HK-2 (cell line): ENCODE measurements at regions not wholly inside any gene's neighbourhood (a gene's known extent, or its start where the extent isn't known, plus 50 kb on each side); places are given as distances from the start of the nearest gene placed in this dataset.
"Not testable (repeated sequence)": the region's sequence is repeated elsewhere in the genome, so short reads cannot be mapped to it uniquely, and the experiment has no call there.

Source experiments
- DNase-seq: peaks from one replicate; pipeline ENCODE4 v3.0.0-alpha.2; 2018; ENCODE audit not compliant: unreplicated experiment

DNA sequence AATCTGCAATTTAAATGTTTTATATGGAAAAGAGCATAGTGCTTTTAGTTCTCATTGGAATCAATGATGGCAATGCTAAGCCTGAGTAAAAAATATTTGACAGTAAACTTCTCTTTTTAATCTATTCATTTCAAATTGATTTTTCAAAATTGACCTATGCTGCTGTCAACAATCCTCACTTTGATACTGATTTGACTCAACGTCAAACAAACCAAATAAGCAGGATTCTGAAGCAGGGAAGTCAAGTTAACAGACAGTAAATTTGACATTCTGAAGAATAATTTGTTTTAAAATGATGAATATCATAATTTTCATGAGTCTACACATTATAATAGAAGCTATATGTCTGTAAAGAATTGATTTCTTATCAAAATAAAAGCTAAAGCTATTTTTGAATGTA lies 1053.1 kb downstream of the DIPK2A start:
- no peak for DNase-seq

DNA sequence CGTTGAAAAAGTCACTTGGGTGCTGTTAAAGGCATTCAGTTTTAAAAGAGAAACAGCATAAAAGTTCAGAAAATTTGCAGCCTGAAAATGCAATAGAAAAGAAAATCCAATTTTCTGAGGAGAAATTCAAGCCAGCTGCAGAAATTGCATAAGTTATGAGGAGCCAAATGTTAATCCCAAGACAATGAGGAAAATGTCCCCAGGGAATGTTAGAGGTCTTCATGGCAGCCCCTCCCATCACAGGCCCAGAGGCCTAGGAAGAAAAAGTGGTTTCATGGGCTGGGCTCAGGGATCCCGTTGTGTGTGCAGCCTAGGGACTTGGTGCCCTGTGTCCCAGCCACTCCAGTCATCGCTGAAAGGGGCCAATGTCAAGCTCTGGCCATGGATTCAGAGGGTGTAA lies 1055.6 kb downstream of the DIPK2A start:
- not testable (repeated sequence) for DNase-seq

DNA sequence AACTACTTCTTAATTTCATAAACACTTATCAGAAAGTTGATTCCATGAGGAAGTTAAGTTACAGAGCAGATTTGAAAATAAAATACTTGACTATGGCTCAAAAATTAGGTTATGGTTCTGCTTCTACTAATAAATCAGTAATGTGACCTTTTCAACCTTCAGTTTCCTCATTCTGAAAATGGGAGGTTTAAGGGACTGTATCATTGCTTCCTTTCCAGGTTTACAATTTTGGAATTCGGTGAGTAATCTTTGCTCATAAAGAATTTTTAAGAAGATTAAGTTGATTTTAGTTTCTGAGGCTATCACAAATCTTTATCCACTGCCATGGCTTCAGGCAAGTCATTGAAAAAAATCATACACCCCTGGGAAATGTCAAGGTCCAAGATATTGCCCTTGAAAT lies 1061.2 kb downstream of the DIPK2A start:
- DNase-seq: no peak

DNA sequence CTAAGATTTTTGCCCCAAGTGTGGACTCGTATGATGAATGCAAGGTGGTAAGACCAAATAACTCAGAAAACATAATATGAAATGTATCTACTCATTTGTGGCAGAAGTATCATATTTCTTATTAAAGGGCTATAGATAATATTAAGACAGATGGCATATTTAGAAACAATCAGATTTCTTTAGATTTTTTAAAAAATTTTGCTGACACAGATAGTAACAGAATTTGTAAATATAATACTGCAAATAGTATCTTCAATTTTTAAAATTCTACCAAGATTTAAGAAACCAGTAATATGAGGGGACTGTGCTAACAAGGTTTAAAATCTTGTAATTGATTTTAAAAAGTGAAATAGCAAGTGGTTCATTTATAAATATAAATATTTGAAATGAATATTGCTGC lies 1064.1 kb downstream of the DIPK2A start:
- DNase-seq: no peak

DNA sequence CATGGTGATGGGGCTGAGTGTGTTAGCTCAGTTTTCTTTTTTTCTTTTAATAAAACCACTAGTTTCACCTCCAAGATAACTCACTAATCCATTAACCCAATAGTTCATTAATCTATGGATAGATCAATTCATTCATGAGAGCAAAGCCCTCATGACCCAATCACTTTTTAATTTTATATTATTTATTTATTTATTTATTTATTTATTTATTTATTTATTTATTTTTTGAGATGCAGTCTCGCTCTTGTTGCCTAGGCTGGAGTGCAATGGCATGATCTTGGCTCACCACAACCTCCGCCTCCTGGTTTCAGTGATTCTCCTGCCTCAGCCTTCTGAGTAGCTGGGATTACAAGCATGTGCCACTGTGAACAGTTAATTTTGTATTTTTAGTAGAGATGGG lies 1082.4 kb downstream of the DIPK2A start:
- DNase-seq: not testable (repeated sequence)

DNA sequence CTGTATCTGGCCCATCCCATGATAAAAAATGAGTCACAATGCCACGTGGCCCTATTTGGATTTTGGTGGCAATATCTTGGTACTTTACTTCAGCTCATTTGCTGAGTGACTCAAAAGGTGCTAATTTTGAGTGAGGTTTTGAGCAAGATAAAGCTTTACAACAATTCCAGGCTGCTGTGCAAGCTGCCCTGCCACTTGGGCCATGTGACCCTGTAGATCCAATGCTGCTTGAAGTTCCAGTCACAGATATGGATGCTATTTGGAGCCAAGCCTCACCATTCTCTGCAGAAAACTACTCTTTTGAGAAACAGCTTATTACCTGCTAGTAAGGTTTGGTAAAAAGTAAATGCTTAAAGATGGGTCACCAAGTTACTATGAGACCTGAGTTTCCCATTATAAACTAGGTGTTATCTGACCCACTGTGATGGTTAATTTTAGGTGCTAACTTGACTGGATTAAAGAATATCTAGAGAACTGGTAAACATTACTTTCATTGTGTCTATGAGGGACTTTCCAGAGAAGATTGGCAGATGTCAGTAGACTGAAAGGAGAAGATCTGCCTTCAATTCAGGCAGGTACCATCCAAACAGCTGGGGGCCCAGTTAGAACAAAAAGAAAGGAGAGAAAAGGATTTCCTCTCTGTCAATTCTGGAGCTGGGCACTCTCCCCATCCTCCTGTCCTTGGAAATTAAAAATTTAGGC lies 1083.9 kb downstream of the DIPK2A start:
- DNase-seq: no peak

DNA sequence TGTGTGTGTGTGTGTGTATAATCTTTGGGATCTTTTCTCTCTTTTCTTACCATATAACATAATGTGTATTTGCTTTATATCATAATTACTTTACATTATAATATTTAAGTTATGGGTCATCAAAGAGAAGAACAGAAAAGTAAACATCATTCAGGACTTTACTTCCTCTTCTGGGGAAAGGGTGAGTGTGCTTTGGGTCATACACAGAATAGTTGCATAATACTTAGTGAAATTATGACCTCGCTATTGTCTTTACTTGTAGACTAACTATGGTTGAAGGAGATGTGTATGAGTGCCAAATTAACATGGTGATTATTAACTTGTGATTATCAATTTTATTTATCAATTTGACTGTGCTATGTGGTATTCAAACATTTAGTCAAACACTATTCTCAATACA lies 1086.9 kb downstream of the DIPK2A start:
- DNase-seq: no peak

DNA sequence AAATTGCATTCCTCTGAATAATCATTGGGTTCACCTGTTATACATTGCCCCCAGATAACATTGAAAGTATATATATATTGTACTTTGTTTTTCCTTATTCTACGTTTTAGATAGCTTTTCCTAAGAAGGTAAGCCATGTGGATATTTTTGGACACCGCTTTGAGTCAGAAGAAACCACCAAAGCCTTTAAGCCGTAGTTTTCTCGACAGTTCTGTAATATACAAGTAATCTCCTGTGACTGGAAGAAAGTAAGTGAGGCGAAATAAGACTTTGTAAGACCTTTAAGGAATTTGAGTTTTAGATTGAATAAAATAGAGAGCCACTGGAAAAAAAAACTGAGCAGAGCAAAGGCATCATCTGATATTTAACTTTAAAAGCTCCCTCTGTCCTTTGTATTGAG lies 1092.0 kb downstream of the DIPK2A start:
- DNase-seq: no peak

DNA sequence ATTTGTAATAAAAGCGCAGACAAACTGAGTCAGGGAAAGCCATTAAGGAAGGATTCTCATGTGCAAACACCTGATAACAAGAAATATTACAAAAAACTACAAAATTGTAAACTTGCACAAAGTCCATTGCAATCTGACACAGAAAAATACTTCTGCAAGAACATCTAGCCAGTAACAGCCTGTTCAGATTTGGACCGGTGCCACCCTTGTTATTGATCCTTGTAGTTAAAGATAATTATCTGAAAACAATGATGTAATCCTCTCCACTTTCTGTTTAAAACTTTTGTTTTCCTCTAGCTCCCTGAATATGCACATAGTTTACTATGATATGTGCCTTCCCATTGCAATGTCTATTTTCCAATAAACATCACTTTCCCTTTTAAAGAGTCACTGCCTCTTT lies 1090.2 kb downstream of the PLOD2 start:
- DNase-seq: no peak

DNA sequence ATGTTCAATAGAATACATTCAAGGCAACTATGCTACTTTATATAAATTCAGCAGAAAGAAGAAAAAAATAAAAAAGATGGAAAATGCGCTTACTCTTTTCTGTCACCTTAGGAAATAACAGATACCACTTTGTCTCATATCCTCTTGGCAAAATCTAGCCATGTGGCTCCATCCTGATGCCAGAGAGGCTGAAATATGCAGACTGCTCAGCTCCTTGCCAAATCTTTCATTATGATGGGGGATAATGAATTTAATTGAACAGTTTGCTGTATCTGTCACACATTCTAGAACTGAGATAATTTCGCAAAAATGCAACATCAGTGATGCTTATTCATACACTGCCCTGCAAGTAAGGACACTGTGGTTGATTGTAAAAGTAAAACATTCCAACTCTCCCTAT lies 1081.5 kb downstream of the PLOD2 start:
- no peak for DNase-seq

DNA sequence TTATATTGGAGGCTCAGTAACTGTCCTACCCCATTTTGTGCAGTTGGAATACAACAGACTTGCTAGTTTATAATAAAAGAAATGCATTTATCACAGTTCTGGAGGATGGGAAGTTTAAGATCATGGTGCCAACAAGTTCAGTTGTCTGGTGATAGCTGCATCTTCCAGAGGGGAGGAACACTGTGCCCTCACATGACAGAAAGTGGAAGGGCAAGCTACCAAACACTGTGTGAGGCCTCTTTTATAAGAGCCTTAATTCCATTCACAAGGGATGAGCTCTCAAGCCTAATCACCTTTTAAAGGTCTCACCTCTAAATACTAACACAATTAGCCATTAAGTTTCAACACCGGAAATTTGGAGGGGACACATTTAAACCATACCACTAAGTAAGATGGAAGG lies 1073.9 kb downstream of the PLOD2 start:
- no peak for DNase-seq

DNA sequence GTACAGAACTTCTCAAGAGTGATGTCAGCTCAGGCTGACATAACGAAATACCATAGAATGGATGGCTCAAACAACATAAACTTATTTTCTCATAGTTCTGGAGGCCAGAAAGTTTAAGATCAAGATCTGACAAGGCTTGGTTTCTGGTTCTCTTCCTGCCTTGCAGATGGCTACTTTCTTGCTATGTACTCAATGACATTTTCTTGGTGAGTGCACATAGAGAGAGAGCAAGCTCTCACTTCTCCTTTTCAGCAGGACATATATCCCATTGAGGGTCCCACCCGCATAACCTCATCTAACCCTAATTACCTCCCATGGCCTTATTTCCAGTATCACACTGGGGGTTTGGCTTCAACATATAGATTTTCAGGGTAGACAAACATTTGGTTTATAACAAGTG lies 1072.1 kb downstream of the PLOD2 start:
- DNase-seq: no peak

DNA sequence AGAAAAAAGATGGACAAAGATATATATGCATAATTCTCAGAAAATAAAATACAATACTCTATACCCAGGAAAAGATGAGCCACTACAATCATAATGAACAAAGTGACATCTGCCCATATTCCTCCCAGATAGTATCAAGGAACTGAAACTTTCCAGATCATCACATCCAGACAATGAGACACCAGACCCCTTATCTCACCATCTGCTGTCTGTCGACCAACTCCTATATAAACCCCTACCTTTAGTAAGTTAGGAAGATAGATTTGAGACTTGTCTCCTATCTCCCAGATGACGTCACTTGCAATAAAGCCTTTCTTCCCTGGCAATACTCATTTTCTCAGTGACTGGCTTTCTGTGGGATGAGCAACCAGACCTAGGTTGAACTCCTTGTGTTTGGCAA lies 1071.6 kb downstream of the PLOD2 start:
- no peak for DNase-seq

DNA sequence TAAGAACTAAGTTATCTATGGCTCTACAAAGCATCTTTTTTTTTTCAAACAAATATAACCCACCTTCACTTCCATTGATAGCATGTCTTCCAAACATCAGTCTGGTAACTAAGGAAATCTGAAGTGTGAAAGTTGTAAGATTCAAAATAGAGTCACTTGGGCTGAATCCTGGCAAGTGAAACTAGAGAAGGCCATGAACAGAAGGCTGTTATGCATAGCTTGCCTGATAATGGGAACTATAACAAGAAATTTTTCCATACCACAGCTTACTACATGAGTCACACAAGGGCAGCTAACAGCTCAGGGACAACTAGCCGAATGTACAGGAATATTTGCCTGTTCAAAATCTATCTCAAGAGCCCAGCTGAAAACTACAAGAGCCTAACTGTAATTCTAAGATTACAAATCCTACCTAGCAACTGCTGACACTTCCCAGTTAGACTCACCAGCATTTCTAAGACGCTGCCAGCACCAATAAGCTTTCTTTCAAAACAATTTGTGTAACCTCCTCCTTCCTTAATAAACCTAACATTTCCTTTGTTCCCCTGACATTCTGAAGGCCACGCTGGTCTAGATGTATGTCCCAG lies 1066.5 kb downstream of the PLOD2 start:
- DNase-seq: no peak

DNA sequence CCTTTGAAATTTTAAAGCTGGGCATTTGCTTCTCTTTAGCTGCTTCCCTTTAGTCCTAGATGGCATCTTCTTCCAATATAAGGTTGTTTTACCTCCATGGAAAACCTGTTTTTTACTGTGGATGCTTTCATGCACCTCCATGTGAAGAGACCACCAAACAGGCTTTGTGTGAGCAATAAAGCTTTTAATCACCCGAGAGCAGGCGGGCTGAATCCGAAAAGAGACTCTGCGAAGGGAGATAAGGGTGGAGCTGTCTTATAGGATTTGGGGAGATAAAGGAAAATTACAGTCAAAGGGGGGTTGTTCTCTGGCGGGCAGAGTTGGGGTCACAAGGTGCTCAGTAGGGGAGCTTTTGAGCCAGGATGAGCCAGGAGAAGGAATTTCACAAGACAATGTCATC lies 1049.8 kb downstream of the PLOD2 start:
- DNase-seq: not testable (repeated sequence)

DNA sequence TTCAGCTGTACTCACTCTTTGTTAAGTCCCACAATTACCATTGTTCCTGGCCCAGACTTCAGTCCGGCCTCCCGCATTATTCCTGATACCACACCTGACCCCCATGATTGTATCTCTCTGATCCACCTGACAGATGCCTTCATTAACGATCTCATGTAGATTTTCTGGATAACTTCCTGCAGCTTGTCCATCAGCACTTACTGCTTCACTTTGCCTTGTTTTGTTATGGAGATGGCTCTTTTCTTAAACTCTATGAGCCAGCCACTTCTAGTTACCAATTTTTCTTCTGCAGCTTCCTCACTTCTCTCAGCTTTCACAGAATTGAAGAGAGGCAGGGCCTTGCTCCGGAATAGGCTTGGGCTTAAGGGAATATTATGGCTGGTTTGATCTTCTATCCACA lies 1044.2 kb downstream of the PLOD2 start:
- no peak for DNase-seq

DNA sequence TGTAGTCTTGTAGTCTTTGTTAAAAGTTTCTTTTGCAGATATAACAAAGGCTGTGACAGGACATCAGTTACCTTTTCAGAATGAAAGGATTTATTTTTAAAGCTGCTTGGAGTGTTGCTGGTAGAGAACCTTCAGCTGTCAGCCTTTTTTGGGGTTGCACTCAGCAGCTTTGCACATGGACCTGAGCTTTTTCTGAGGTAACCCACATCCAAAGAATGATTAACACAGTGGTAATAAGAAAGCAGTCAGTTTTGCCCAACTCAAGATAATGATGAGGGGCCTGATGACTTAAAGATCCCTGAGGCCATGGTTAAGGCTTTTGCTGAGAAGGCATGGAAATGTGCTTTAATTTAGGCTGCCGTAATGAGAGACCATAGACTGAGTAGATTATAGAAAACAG lies 1042.7 kb downstream of the PLOD2 start:
- no peak for DNase-seq

DNA sequence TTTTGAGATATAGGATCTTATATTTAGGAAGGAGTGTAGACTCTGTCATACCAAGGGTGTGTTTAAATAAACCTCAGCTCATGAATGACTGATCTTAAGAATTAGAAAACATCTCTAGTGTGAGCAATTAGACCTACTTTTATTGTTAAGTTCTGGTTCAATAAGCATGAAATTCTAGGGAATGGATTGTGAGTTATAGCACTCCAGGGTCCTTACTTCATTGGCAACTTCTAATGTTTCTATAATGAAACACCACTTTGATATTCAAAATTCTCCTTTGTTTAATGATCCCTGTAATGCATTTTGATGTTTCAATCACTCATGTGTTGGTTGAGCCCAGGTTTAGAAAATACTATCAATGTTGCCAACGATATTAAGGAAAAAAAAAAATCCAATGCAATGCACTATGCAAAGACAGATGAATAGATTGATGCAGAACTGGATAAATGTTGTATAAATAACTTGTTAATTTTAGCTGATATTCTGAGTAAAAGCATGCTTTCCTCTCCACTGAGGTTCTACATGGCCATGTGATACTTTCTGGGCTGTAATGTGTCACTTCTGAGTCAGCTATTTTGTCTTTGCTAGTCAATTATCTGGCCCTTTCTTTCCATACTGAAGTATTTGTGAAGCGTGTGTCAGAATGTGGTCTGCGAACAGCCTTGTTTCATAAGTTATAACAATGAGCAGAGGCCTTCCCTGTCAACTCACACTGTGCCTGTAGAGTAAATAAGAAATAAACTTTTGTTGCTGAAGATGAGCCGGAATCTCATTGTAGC lies 1035.9 kb downstream of the PLOD2 start:
- DNase-seq: no peak

DNA sequence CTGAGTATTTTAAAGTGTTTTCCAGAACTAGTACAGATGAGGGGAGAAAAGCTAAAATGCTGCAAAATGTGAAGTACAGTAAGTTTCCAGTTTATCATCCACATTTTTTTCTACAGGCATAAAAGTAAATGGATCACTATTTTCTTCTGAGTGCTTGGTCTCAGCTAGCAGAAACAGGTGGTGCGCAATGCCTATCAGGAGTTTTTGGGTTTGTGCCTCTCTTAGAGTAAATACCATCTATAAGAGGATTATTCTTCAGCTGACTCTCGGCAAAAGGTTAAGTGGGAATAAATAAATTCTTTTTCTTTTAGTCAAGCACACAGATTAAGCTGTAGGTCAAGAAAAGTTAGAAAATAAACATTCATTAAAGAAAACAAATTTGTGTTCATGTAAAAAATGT lies 1027.7 kb downstream of the PLOD2 start:
- no peak for DNase-seq

DNA sequence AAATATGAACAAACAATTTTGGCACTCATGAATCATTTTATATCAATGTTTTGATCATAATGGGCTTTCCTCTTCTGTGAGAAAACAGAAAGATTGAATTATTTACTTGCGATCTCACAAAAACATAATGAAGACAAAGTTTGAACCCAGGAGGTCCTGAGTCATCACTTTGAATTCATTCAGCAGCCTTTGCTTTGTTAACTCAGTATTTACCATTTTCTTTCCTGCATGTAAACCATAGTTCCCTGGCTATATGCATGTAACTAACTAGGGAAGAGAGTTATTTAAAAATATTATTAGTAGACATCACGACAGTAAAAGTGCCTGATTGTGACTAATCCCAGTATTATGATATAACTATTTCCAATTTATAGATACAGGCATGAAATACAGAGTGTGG lies 1026.2 kb downstream of the PLOD2 start:
- DNase-seq: no peak

DNA sequence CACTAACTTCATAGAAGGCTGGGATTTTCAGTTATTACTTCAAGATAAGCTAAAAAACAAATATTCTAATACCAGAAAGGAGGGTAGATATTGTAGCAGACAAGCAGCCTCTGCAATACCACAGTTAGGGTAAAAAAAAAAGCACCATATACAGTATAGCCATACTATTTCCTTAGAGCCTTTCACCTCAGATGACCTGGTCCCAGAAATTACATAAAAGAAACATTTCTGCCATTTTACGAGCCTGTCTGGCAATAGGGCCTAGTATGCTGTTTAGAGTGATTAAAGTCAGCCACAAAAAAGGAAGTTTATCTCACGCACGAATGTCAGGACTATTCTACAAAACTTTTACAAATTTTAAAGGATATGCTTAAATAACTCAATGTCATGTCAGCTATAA lies 1016.6 kb downstream of the PLOD2 start:
- no peak for DNase-seq

DNA sequence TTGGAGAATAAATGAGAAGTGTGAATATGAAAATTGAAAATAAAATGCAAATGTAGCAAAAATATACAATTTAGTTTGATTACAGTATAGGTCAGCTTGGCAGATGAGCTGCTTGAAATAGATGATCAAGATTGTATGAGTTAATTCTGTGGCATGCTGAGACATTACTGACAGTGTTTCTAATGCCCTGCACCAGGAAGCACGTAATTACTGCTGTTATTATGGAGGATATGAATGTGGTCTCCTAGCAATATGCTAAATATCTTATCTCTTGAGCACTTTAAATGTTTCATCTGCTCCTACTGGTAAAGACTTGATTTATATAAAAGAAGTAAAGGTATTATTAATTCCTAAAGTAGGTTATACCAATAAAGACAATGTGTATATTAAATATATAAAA lies 1015.5 kb downstream of the PLOD2 start:
- no peak for DNase-seq

DNA sequence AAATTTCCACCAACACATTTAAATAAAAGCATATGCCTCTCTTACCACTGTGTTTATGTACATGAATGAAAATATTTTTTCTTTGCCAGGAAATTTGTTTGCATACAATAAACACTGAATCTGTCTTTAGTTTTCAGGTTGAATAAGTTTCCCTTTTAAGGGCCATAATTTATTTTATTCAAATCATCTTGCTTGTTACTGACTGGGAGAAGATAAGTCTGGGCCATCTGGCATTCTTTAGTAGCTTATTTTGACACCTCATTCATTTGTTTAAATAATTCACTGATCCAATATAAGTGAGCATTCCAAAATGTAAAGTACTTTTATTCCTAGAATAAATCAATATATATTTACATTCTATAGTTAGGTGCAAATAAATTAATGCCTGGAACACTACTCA lies 1001.3 kb downstream of the PLOD2 start:
- no peak for DNase-seq
